NCI-H187 treated with DMSO at 0.1 percent for 48 hours (cell line): ENCODE measurements at regions not wholly inside any gene's neighbourhood (a gene's known extent, or its start where the extent isn't known, plus 50 kb on each side); places are given as distances from the start of the nearest gene placed in this dataset.

Source experiments
- DNase-seq: peaks from one replicate; lab custom pipeline; 2025; lab: John Stamatoyannopoulos, UW

DNA sequence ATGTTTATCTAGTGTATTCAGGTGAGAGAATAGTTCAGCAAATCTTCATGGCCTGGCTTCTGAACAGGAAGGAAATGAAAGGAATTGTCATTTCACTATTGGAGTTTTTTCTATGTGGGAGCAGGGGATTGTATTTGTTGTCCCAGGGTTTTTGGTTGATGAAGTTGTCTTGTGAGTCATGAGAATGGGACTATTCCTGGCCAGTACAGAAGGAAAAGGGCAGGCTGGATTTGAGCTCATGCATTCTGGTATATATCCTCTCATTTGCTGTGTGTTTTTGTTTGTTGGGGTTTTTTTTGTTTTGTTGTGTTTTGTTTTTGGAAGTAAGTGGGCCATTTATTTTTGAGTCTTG is 101.2 kb upstream of the MKLN1 start:
- no peak for DNase-seq

DNA sequence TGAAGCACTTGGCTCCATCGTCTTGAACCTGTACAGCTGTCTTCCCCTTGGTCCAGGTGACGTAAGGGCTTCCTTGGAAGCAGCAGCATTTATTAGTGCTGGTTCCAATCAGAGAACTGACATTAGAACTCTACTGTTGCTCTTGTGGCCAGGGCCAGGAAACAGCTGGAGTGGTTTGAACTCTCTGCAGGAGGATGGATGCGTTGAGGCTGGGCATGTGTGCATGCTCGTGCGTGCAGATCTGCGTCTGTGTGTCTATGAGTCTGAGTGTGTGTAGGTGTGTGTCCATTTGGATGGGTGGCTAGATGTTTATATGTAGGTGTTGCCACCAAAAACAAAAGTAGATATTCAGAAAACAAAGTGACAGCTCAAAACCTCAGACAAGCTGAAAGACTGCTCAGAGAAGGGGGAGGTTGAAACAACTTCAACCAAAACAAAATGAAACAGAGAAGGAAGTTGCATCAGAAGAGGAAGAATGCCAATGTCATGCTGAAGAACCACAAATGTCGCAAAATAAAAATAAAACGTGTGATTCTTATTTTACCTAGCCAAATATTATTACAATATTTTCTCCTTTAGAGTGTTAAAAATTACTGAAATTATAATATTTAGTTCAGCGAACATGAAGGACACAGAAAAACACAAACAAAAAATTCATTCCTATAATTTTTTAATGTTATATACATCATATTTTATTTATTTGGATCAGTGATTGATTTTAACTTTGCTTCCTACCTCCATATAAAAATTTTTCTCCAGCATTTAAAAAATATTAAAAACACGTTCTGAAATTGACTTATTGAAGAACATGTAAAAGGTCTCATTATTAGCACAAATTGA is 96.1 kb upstream of the MKLN1 start:
- no peak for DNase-seq

DNA sequence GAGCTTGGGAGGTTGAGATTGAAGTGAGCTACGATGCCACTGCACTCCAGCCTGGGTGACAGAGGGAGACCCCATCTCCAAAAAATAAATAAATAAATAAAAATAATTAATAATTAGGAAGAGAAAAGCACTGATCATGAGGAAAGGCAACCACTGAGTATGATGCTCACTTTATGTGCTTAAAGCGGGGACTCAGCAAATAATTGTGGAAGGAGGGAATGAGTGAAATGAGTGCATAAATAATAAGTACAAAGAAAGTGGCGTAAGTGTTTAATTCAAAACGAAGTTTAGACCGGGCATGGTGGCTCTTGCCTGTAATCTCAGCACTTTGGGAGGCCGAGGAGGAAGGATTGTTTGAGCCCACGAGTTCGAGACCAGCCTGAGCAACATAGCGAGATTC is 94.9 kb upstream of the MKLN1 start:
- no peak for DNase-seq

DNA sequence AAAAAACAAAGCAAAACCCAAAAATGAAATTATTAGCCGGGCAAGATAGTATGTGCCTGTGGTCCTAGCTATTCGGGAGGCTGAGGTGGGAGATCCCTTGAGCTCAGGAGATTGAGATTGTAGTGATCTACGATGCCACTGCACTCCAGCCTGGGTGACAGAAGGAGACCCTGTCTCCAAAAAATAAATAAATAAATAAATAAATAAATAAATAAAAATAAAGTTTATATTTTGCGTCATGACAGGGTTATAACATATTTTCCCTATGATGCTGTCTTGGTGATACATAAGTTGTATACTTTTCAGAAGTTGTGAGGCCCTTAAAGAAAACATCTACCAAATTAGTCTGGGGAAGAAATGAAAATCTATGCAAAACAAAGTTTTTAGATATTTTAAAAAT is 94.5 kb upstream of the MKLN1 start:
- no peak for DNase-seq

DNA sequence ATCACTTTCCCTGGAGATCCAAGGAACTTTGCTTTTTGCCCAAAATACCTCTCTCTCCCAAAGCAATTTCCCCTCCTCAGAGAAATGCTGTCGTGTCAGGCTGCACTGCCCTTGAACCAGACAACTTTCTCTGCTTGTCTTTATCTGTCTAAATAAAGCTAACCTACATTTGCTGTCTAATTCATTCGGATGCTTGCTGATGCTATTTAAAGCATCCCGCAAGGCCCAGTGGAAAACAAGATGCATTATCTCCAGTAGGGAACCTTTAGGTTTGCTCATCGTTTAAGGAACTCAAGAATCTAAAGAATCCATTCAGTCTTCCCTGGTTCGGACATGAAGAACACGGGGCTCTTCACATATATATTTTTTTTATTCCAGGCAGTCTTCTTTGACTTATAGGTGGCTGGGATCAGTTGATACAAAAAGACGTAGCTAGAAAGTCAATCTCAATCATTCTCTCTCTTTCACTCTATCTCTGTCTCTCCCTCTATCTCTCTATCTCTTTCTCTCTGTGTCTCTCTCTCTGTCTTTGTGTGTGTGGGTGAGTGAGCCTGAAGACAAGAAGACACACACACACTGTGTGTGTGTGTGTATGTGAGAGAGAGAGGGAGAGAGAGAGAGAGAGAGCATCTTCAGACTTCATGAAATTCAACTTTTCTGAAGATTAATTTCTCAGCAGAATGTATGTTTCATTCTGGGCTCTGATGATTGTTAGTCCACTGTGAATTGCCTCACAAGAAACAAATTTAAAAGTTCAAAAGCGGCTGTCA is 92.8 kb upstream of the MKLN1 start:
- DNase-seq = no peak

DNA sequence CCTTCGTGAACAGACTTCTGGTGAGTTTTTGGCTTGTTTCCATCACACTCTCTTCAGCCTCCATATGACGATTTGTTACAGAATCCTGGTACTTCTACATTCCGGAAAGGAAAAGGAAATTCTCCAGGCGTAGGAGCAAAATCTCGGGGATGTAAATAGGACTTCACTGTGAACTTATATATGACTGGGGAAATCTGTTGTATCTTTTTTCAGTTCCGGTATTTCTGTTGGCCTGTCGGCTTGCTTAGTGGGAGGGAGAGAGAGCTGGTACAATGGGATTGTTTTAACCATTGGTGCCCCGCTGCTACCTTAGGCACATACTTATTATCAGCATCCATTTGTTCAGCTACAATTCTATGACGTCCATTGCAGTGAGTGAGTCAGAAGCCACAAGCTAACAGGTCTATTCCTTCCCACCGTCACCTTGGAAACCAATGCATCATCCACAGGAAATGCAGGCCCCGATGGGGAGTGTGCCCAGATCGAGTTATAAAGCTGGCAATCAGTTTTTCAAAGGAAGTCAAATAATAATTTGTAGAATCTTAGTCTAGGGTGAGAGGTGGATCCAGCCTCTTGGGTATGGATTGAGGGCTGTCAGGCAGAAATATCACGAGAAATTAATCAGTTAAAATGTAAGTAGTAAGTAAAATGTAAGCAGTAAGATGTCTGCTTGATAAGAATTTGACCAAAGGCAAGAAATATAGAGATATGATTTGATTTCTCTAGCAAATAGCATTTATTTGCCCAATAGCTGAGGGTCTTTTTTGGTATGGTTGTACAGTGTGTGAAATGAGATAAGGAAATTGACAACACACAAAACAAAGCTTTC is 92.0 kb upstream of the MKLN1 start:
- no peak for DNase-seq

DNA sequence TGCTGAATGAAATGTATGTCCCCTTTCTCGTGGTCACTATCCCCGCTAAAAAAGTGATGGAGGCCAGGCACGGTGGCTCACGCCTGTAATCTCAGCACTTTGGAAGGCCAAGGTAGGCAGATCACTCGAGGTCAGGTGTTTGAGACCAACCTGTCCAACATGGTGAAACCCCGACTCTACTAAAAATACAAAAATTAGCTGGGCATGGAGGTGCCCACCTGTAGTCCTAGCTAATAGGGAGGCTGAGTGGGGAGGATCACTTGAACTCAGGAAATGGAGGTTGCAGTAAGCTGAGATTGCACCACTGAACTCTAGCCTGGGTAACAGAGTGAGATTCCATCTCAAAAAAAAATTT is 91.4 kb upstream of the MKLN1 start:
- no peak for DNase-seq

DNA sequence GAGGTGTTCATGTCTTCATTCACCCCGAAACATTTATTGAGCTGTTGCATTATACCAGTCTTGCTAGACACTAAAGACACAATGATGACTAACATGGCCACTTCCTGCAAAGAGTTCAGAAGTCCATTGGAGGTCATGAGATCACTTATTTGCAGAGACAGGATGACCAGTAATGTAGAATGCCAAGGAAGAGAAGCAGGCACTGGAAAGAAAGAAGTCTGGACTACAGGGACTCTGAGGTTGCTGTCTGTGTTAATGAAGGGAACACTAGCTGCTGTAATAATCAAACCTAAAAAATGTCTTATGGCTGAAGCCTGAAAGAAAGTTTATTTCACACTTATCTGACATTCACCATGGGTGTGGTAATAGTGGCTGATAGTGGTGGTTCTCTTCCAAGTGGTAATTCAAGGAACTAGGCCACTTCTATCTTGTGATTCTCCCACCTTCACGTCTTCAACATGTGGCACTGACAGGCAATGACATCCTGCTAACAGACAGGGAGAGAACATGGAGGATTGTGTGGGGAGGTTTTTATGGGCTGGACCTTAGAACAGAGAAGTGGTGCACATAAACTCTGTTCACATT is 89.2 kb upstream of the MKLN1 start:
- no peak for DNase-seq

DNA sequence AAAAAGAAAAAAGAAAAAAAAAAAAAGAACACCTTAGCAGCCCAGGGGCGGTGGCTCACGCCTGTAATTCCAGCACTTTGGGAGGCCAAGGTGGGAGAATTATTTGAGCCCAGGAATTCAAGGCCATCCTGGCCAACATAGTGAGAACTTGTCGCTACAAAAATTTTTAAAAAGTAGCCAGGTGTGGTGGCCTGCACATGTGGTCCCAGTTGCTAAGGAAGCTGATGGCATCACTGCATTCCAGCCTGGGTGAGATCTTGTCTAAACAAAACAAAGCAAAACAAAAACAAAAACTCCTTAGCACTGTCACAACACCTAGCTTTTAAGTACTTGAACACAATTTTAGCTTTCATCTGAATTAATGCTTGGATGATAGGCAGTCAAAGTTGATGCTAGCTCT is 86.3 kb upstream of the MKLN1 start:
- no peak for DNase-seq

DNA sequence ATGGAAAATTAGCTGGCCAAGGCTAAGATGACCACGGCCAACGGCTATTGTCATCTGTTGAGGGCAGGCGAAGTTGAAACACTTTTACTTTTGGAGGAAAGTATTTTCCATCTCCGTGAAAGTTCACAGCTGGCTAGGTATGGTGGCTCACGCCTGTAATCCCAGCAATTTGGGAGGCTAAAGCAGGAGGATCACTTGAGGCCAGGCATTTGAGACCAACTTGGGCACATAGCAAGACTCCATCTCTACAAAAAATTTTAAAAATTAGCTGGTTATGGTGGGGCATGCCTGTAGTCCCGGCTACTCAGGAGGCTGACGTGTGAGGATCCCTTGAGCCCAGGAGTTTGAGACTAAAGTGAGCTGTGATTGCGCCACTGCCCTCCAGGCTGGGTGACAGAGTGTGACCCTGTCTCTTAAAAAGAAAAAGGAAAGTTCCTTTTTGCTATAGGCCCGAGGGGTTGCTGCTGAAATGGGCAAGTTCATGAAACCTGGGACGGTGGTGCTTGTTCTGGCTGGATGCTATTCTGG is 85.5 kb upstream of the MKLN1 start:
- DNase-seq = no peak

DNA sequence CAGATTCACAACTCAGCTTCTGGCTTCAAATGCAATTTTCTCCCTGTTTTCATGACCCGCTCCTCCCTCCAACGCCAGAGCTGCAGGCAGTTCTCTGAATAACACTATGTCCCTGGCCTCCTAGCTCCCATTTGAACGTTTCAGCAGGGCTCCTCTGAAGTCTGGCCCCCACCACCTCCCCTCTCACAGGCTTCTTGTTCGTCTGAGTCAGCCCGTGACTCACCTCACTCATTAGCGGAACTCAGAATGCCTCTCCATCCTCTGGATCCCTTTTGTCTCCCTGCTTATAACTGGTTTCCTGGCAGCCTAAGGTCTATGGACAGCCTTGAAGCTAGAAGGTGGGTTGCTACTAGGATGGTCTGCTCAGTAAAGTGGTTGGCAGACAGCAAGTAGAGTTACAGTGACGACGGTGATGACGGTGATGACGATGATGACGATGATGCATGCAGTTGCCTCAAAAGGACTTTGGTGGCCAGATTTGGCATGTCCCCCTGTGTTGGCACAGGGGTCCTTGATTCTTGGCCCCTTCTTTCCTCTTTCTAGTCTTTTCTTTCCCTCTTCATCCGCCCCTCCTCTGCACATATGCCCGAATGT is 83.3 kb upstream of the MKLN1 start:
- no peak for DNase-seq

DNA sequence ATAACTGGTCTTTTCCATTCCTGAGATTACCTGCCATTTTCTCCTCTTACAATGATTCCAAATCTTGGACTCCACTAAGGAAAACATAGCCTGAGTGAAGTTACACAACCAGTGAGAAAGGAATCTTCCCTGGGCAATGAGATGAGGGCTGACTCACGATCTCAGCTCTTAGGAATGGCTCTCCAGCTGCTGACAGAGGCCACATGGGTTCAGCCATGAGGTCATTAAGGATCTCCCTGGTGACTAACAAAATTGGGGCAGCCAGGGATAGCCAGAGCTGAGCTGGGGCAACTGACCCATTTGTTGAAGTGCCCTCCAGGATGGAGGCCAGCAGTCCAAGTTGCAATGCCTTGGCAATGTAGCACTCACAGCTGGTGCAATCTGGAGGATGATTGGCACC is 78.7 kb upstream of the MKLN1 start:
- DNase-seq = no peak

DNA sequence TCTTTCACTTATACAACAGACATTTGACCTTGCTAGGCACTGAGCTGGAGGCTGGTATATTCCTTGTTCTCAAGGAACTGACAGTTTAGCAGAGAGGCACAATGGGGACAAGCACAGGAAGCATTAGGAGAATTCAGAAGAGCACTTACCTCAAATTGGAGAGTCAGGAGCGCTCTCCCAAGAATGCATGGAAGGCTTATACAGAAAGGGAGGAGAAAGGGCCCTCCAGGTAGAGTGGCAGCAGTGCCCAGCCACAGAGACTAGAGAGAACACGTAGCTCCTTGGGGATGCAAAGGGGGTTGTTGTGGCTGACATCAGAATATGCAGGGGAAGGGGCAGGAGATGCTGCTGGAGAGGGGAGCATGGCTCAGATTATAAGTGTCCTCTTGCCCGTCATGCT is 78.2 kb upstream of the MKLN1 start:
- no peak for DNase-seq

DNA sequence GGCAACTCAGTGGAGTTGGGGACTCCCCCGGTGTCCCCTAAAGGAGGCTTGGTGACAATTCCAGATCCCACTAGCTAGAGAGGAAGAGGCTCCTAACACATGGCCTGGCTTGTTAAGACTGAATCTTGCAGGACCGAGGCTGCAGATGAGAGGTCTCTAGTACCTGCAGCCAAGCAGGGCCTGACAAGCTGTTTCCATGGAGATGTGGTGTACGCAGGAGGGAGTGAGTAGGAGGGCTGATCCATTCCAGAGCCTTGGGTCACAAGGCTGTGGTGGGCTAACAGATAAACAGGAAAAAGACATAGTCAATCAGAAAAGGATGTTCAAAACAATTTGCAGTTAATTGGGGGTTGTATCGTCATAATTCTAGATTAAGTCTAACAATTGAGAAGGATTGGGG is 77.3 kb upstream of the MKLN1 start:
- no peak for DNase-seq

DNA sequence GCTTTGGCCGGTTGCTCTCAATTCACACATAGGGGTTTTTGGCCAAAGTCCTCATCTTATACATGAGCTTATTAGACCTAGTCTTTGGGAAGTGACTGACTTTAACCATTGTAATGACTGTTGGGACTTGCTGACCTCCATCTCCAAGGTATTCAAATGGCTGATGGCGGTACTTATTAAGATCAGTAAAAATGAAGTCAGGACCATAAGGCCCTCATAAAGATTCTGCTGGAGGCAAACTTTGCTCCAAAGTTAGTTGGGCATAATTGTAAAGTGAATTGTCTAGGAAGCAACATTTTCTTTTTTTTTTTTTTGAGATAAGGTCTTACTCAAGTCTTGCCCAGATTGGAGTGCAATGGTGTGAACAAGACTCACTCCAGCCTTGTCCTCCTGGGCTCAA is 76.3 kb upstream of the MKLN1 start:
- no peak for DNase-seq

DNA sequence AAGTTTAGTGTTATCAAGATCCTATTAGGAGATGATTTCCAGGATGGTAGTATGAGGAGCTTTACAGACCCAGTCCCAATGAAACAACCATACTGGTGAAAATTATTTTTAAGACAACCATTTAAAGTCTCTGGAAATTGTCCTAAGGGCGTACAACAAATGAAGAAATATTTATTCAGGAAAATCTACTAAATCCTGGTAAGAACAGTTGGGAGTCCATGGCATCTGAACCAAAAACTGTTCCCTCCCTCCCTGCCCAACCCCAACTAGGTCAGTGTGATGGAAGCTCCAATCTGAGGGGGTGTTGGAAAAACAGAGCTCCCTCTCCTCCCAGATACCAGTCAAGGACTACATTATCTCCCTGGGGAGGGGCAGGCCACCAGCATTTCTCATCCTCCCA is 74.7 kb upstream of the MKLN1 start:
- no peak for DNase-seq

DNA sequence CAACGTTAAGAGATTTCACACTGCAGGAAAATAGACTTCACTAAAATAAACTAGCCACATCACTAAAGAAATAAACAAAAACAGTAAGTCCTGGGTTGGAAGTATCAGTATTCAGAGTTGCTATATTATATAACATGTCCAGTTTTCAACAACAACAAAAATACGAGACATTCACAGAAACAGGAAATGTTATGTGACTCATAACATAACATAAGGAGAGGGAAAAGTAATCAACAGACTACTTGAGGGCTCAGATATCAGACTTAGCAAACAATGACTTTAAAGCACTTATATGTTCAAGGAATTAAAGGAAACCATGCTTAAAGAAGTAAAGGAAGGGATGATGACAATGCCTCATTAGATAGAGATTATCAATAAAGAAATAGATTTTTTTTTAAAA is 73.5 kb upstream of the MKLN1 start:
- DNase-seq = no peak

DNA sequence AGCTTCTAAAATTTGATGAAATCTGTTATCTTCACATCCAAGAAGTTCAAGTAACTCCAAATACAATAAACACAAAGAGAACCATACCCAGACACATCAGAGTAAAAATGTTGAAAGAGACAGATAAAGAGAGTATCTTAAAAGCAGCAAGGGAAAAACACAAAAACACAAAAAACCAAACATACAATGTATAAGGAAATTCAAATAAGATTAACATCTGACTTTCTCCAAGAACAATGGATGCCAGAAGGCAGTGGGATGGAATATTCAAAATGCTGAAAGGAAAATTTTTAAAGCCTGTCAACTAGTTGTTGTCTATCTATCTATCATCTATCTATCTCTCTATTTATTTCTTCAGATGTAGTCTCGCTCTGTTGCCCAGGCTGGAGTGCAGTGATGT is 72.4 kb upstream of the MKLN1 start:
- DNase-seq = no peak

DNA sequence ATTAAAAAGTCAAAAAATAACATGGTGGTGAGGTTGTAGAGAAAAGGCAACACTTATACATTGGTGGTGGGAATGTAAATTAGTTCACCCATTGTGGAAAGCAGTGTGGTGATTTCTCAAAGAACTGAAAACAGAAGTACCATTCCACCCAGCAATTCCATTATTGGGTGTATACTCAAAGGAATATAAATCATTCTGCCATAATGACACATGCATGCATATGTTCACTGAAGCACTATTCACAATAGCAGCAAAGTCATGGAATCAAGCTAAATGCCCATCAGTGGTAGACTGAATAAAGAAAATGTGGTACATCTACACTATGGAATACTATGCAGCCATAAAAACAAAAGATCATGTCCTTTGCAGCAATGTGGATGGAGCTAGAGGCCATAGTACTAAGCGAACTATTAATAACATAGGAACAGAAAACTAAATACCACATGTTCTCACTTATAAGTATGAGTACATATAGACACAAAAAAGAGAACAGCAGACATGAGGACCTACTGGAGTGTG is 66.1 kb upstream of the MKLN1 start:
- DNase-seq = no peak

DNA sequence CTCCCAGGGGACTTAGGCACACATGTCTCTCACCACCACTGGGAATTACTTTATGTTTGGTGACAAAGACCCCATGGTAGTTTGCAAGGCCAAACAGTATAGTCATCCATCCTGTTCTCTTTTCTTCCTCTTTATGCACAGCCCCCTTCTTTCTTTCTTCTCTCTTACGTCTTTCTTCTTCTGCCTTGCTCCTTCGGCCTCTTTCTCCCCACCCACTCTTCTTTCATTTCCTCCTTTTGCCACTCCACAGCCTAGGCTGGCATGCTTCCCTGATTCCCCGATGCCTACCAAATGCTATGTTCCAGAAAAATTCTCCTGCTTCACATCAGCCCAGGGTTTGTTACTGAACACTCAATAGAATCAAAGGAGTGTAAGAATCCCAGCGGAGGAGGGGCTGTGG is 62.4 kb upstream of the MKLN1 start:
- DNase-seq = no peak

DNA sequence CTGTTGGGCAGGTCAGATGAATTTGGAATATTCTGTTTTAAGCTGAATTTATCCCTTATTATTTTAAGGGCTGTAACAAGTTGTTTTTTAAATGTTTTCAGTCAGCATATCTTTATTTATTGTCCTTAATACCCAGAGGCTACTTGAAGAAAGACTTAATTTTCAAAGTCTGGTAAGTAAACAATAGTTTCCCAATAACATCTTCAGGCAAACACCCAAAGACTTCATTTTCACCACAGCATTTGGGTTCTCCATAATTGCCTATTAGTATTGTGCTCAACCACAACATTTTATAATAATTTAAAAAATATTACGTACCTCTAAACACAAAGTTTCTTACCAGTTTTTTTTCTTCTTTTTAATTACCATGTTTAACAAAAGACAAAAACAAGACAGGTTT is 60.0 kb upstream of the MKLN1 start:
- no peak for DNase-seq

DNA sequence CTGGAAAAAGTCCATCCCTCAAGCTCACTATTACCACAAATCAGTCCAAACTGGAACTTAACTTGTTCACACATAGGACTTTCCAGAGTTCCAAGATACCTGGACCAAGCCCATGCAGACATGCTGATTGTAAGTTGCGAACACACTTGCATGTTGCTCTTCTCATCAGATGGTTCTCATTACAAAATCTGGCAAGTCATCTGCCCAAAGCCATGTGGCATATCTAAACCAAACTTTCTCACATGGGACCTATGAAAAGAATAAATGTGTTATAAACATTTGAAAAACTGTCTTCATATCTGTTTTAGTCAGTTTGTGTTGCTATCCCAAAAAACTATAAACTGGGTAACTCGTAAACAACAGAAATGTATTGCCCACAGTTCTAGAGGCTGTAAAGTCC is 58.8 kb upstream of the MKLN1 start:
- DNase-seq = no peak
